GM18517 (cell line): ENCODE measurements at regions not wholly inside any gene's neighbourhood (a gene's known extent, or its start where the extent isn't known, plus 50 kb on each side); places are given as distances from the start of the nearest gene placed in this dataset.
"Not testable (repeated sequence)": the region's sequence is repeated elsewhere in the genome, so short reads cannot be mapped to it uniquely, and the experiment has no call there.

Experiments
- ATAC-seq: cut with Tn5 transposase; IDR thresholded peaks from one replicate; pipeline ENCODE4 v1.9.1; 2021; ENCODE audit warnings: mild to moderate bottlenecking, moderate library complexity; ENCODE audit not compliant: unreplicated experiment

GRCh38 chr13:85610024-85610423 lies 189.2 kb downstream of the SLITRK6 start:
- no peak for ATAC-seq

GRCh38 chr13:85608255-85608829 lies 190.9 kb downstream of the SLITRK6 start:
- no peak for ATAC-seq

GRCh38 chr13:85603735-85604134 lies 195.5 kb downstream of the SLITRK6 start:
- ATAC-seq = no peak

GRCh38 chr13:85601526-85601925 lies 197.7 kb downstream of the SLITRK6 start:
- ATAC-seq = no peak

- ATAC-seq = no peak
Observed at GRCh38 chr13:85597790-85598500, 201.3 kb downstream of the SLITRK6 start.

- no peak for ATAC-seq
Observed at GRCh38 chr13:85592211-85592610, 207.0 kb downstream of the SLITRK6 start.

- ATAC-seq = no peak
Observed at GRCh38 chr13:85590231-85590931, 208.8 kb downstream of the SLITRK6 start.

- no peak for ATAC-seq
Observed at GRCh38 chr13:85589021-85589420, 210.2 kb downstream of the SLITRK6 start.

- no peak for ATAC-seq
Observed at GRCh38 chr13:85588359-85588758, 210.9 kb downstream of the SLITRK6 start.

GRCh38 chr13:85586856-85587255 lies 212.4 kb downstream of the SLITRK6 start:
- ATAC-seq = no peak

GRCh38 chr13:85586422-85586831 lies 212.8 kb downstream of the SLITRK6 start:
- no peak for ATAC-seq

- ATAC-seq = no peak
Observed at GRCh38 chr13:85582890-85583289, 216.3 kb downstream of the SLITRK6 start.

GRCh38 chr13:85575110-85575509 lies 224.1 kb downstream of the SLITRK6 start:
- no peak for ATAC-seq

- no peak for ATAC-seq
Observed at GRCh38 chr13:85567909-85568308, 231.3 kb downstream of the SLITRK6 start.

GRCh38 chr13:85565652-85566051 lies 233.6 kb downstream of the SLITRK6 start:
- no peak for ATAC-seq

- no peak for ATAC-seq
Observed at GRCh38 chr13:85564598-85564997, 234.6 kb downstream of the SLITRK6 start.

GRCh38 chr13:85562282-85562681 lies 236.9 kb downstream of the SLITRK6 start:
- no peak for ATAC-seq

- ATAC-seq = no peak
Observed at GRCh38 chr13:85557691-85558467, 241.3 kb downstream of the SLITRK6 start.

- no peak for ATAC-seq
Observed at GRCh38 chr13:85551012-85551411, 248.2 kb downstream of the SLITRK6 start.

GRCh38 chr13:85549819-85550218 lies 249.4 kb downstream of the SLITRK6 start:
- ATAC-seq = no peak

GRCh38 chr13:85548845-85549244 lies 250.4 kb downstream of the SLITRK6 start:
- not testable (repeated sequence) for ATAC-seq
